GM06990 (cell line): ENCODE measurements at regions not wholly inside any gene's neighbourhood (a gene's known extent, or its start where the extent isn't known, plus 50 kb on each side); places are given as distances from the start of the nearest gene placed in this dataset.

Experiments used
- DNase-seq: peaks from one replicate; pipeline ENCODE4 v3.0.0-alpha.2; 2011; ENCODE audit not compliant: insufficient read length; ENCODE audit errors: extremely low read depth
- H3K27me3 ChIP-seq: replicated peaks from 2 replicates; pipeline ENCODE4 v1.6.0; 2011; ENCODE audit warnings: low read length; ENCODE audit not compliant: control insufficient read depth, insufficient read depth
- H3K36me3 ChIP-seq: 2 replicates; pipeline ENCODE4 v1.5.1; 2011; ENCODE audit warnings: low read length; ENCODE audit not compliant: control insufficient read depth, insufficient read depth
- H3K4me3 ChIP-seq: replicated peaks from 2 replicates; pipeline ENCODE4 v1.5.1; 2011; ENCODE audit warnings: low read depth, mild to moderate bottlenecking, control low read depth, low read length
- CTCF ChIP-seq: IDR thresholded peaks from 2 replicates; pipeline ENCODE4 v1.5.1; 2011; ENCODE audit warnings: low read length, control low read depth, mild to moderate bottlenecking, inconsistent platforms; ENCODE audit not compliant: insufficient read depth, poor library complexity, severe bottlenecking

- no peak for TF ChIP-seq CTCF
- Histone ChIP-seq H3K4me3 (no peak overlapping the region), H3K27me3 (no peaks in the 10 kb centered on the region), H3K36me3 (no peaks in the 10 kb centered on the region)
- DNase-seq = no peak
These were observed 143.7 kb downstream of the DNAJB6 start for GRCh38 chr7:157480371-157481050.

- Histone ChIP-seq H3K4me3 (no peak overlapping the region), H3K27me3 (no peaks in the 10 kb centered on the region), H3K36me3 (no peaks in the 10 kb centered on the region)
- TF ChIP-seq CTCF = no peak
- DNase-seq = no peak
These were observed 144.6 kb downstream of the DNAJB6 start for GRCh38 chr7:157481389-157481788.

- no peak for DNase-seq
- Histone ChIP-seq H3K4me3 (no peak overlapping the region), H3K36me3 (no peaks in the 10 kb centered on the region), H3K27me3 (no peaks in the 10 kb centered on the region)
- no peak for TF ChIP-seq CTCF
These were observed 145.2 kb downstream of the DNAJB6 start for GRCh38 chr7:157482025-157482424.

- no peak for TF ChIP-seq CTCF
- no peak for DNase-seq
- H3K4me3 ChIP-seq = no peak overlapping the region
- H3K36me3 ChIP-seq = no peaks in the 10 kb centered on the region
- H3K27me3 ChIP-seq = no peaks in the 10 kb centered on the region
These were observed 145.8 kb downstream of the DNAJB6 start for GRCh38 chr7:157482517-157483087.

GRCh38 chr7:157483515-157483914, 146.7 kb downstream of the DNAJB6 start:
- no peak for DNase-seq
- Histone ChIP-seq H3K27me3 (no peaks in the 10 kb centered on the region), H3K4me3 (no peak overlapping the region), H3K36me3 (no peaks in the 10 kb centered on the region)
- no peak for TF ChIP-seq CTCF

GRCh38 chr7:157483971-157484410, 147.2 kb downstream of the DNAJB6 start:
- Histone ChIP-seq H3K27me3 (no peaks in the 10 kb centered on the region), H3K4me3 (no peak overlapping the region), H3K36me3 (no peaks in the 10 kb centered on the region)
- TF ChIP-seq CTCF = no peak
- no peak for DNase-seq
